ENCODE measurements at regions not wholly inside any gene's neighbourhood (a gene's known extent, or its start where the extent isn't known, plus 50 kb on each side); places are given as distances from the start of the nearest gene placed in this dataset.

DNA sequence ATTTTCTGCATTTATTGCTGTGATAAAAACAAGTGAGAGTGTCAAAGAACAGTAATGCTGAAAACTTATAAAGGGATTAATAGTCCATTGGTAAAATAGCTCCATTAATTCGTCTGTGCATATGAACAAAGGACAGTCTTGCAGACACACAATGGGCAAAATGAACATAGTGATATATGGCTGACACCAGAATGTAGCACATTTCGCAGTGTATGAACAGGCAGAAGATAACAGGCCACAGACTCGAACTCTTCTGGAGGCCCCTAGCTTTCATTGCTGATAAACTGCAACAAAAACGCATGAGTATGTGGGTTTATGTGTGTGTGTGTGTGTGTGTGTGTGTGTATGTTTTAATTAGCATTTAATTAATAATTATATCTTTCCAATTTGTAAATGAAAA is 354.8 kb downstream of the TAF11L14 start (continued):
- TF ChIP-seq EZH2 (IDR thresholded peaks at IDR 0.05; ENCODE audit: low read depth, low read length, severe bottlenecking) (no peak), JUN (IDR thresholded peaks at IDR 0.05; ENCODE audit: low read depth, low read length) (no peak), HDAC6 (IDR thresholded peaks at IDR 0.05; ENCODE audit: low read depth, low read length) (no peak)

Data from H1 (cell line).